A549 (cell line): ENCODE measurements at regions not wholly inside any gene's neighbourhood (a gene's known extent, or its start where the extent isn't known, plus 50 kb on each side); places are given as distances from the start of the nearest gene placed in this dataset.

Source experiments
- ATAC-seq, 2 experiments: fragments of 200-7000 bp in 1 of 2; fragments of >200 bp in 1 of 2; cut with Nextera tagmentation in 1 of 2; cut with Tn5 transposase in 1 of 2; 3 replicates each; pipeline versions ENCODE4 v1.8.0 to v1.9.1; 2018 to 2020; ENCODE audit warnings: mild to moderate bottlenecking in 1 of 2, moderate library complexity in 1 of 2
- CTCF ChIA-PET: fragments of 300-600 bp; sonication (Branson Sonifier 250); formaldehyde crosslinking; extraction: SDS; loops from one replicate; lab custom pipeline; 2021; ENCODE audit warnings: antibody characterized with exemption, inconsistent platforms; lab: Yijun Ruan, JAX
- POLR2A ChIA-PET: fragments of 350-600 bp; formaldehyde crosslinking; extraction: SDS; loops from one replicate; lab custom pipeline; 2021; ENCODE audit warnings: antibody characterized with exemption, inconsistent platforms; lab: Yijun Ruan, JAX
- DNase-seq, 2 experiments: peaks; one replicate each; pipeline versions ENCODE4 v3.0.0 to v3.0.0-alpha.2; 2011 to 2016; ENCODE audit warnings: low read depth in 1 of 2, low spot score in 1 of 2
- FAIRE-seq: peaks from 2 replicates; lab custom pipeline; 2011; peaks lifted over from hg19 to GRCh38; lab: Jason Lieb, UNC
- H3K27ac ChIP-seq, 2 experiments: fragments of >200 bp; sonication (Bioruptor Twin); formaldehyde crosslinking; 3 replicates each; pipeline ENCODE4 v1.5.1; 2016 to 2017
- H3K4me1 ChIP-seq: fragments of >200 bp; sonication (Bioruptor Twin); formaldehyde crosslinking; 3 replicates; pipeline ENCODE4 v1.6.1; 2016
- H3K4me2 ChIP-seq: fragments of >200 bp; sonication (Bioruptor Twin); formaldehyde crosslinking; 3 replicates; pipeline ENCODE4 v1.6.1; 2016
- H3K4me3 ChIP-seq: fragments of >200 bp; sonication (Bioruptor Twin); formaldehyde crosslinking; 3 replicates; pipeline ENCODE4 v1.5.1; 2016
- H3K9me3 ChIP-seq: fragments of >200 bp; sonication (Bioruptor Twin); formaldehyde crosslinking; 3 replicates; pipeline ENCODE4 v1.6.1; 2016
- BHLHE40 ChIP-seq: IDR thresholded peaks from 2 replicates; pipeline ENCODE4 v1.6.1; 2012; ENCODE audit warnings: low read depth, low read length, inconsistent platforms
- CBX2 ChIP-seq: fragments of 200-600 bp; sonication (generic); IDR thresholded peaks from 2 replicates; pipeline ENCODE4 v1.6.1; 2016; ENCODE audit warnings: low read depth, mild to moderate bottlenecking, borderline replicate concordance
- CHD2 ChIP-seq: fragments of 150-350 bp; IDR thresholded peaks from 2 replicates; pipeline ENCODE4 v1.6.1; 2014; ENCODE audit warnings: low read length; ENCODE audit not compliant: partially characterized antibody
- CTCF ChIP-seq: fragments of >200 bp; sonication (Bioruptor Twin); formaldehyde crosslinking; IDR thresholded peaks from 3 replicates; pipeline ENCODE4 v1.5.1; 2016
- E2F6 ChIP-seq: IDR thresholded peaks from 2 replicates; pipeline ENCODE4 v1.6.1; 2012; ENCODE audit warnings: low read depth, borderline replicate concordance
- EHMT2 ChIP-seq: fragments of 200-600 bp; sonication (generic); IDR thresholded peaks from 2 replicates; pipeline ENCODE4 v1.6.1; 2016; ENCODE audit warnings: antibody characterized with exemption, low read depth, mild to moderate bottlenecking, moderate library complexity
- FOXS1 ChIP-seq: fragments of 250-450 bp; sonication (Bioruptor Pico); IDR thresholded peaks from 2 replicates; pipeline ENCODE4 v1.5.0; 2020; ENCODE audit warnings: mild to moderate bottlenecking, moderate library complexity
- GATA3 ChIP-seq: IDR thresholded peaks from 2 replicates; pipeline ENCODE4 v1.6.1; 2012; ENCODE audit warnings: borderline replicate concordance
- HDAC2 ChIP-seq: fragments of 200-600 bp; sonication (generic); IDR thresholded peaks from 2 replicates; pipeline ENCODE4 v1.6.1; 2016
- HES2 ChIP-seq: fragments of >200 bp; sonication (Bioruptor Twin); formaldehyde crosslinking; IDR thresholded peaks from 2 replicates; pipeline ENCODE4 v1.6.1; 2016
- MAX ChIP-seq: IDR thresholded peaks from 2 replicates; pipeline ENCODE4 v1.6.1; 2012
- MAZ ChIP-seq: fragments of 150-350 bp; IDR thresholded peaks from 2 replicates; pipeline ENCODE4 v1.6.1; 2014; ENCODE audit warnings: antibody characterized with exemption, low read depth, low read length, borderline replicate concordance
- NR3C1 ChIP-seq: fragments of >200 bp; sonication (Bioruptor Twin); formaldehyde crosslinking; IDR thresholded peaks from 3 replicates; pipeline ENCODE4 v1.6.1; 2017
- PHF8 ChIP-seq: fragments of 200-600 bp; sonication (generic); IDR thresholded peaks from 2 replicates; pipeline ENCODE4 v1.6.1; 2016; ENCODE audit warnings: low read depth, mild to moderate bottlenecking, antibody characterized with exemption, moderate library complexity, borderline replicate concordance
- POLR2A ChIP-seq: IDR thresholded peaks from 2 replicates; pipeline ENCODE4 v1.6.1; 2012; ENCODE audit warnings: mild to moderate bottlenecking, low read length
- RARB ChIP-seq: fragments of 250-450 bp; sonication (Bioruptor Pico); IDR thresholded peaks from 2 replicates; pipeline ENCODE4 v1.8.0; 2021; ENCODE audit warnings: mild to moderate bottlenecking, moderate library complexity
- REST ChIP-seq: fragments of 200-600 bp; sonication (generic); IDR thresholded peaks from 2 replicates; pipeline ENCODE4 v1.6.1; 2016; ENCODE audit warnings: antibody characterized with exemption, mild to moderate bottlenecking, moderate library complexity
- RFX5 ChIP-seq: fragments of 450-650 bp; IDR thresholded peaks from 2 replicates; pipeline ENCODE4 v1.7.1; 2014; ENCODE audit warnings: antibody characterized with exemption, mild to moderate bottlenecking, moderate library complexity
- RNF2 ChIP-seq: fragments of 200-600 bp; sonication (generic); IDR thresholded peaks from 2 replicates; pipeline ENCODE4 v1.6.1; 2016; ENCODE audit warnings: low read depth, mild to moderate bottlenecking, antibody characterized with exemption, moderate library complexity, borderline replicate concordance
- SMC3 ChIP-seq: fragments of >200 bp; sonication (Bioruptor Twin); formaldehyde crosslinking; IDR thresholded peaks from 3 replicates; pipeline ENCODE4 v1.6.1; 2018; ENCODE audit warnings: inconsistent platforms
- WGBS: methylation state at CpG from one replicate; pipeline ENCODE4 v1.1.6; 2017; ENCODE audit errors: missing lambda C conversion rate; 5-methylcytosine and 5-hydroxymethylcytosine counted together

- Histone ChIP-seq H3K4me3 (no peak overlapping the region), H3K4me1 (no peaks in the 10 kb centered on the region), H3K9me3 (no peaks in the 10 kb centered on the region), H3K27ac (no peak overlapping the region), H3K4me2 (no peak overlapping the region)
- no peak for TF ChIP-seq CBX2
- TF ChIP-seq RFX5 = no peak
- no peak for TF ChIP-seq POLR2A
- no peak for TF ChIP-seq RNF2
- no peak for TF ChIP-seq REST
- ChIA-PET POLR2A (no interaction called here), CTCF (no interaction called here)
- WGBS = 19% methylated on average over 1 of the region's 1 CpG
- ATAC-seq (no peak), DNase-seq (no peak), FAIRE-seq (no peak)
Observed at GRCh38 chr5:110918683-110919082, 152.8 kb upstream of the TSLP start.

- ATAC-seq = no peak
- Histone ChIP-seq H3K4me3 (no peak overlapping the region), H3K9me3 (no peaks in the 10 kb centered on the region), H3K27ac (no peak overlapping the region), H3K4me2 (no peak overlapping the region), H3K4me1 (no peaks in the 10 kb centered on the region)
- FAIRE-seq = no peak
- DNase-seq = no peak
- 47% methylated on average over 1 of the region's 1 CpG for WGBS
- ChIA-PET POLR2A (no interaction called here), CTCF (no interaction called here)
- no peak for TF ChIP-seq POLR2A
- TF ChIP-seq FOXS1 (CRISPR knock-in tag) = no peak
- TF ChIP-seq MAX = no peak
- TF ChIP-seq NR3C1 = no peak
- TF ChIP-seq BHLHE40 = no peak
- TF ChIP-seq EHMT2 = no peak
- TF ChIP-seq HDAC2 = no peak
- no peak for TF ChIP-seq GATA3
- no peak for TF ChIP-seq MAZ
- TF ChIP-seq PHF8 = no peak
- no peak for TF ChIP-seq RARB (CRISPR knock-in tag)
- TF ChIP-seq SMC3 = no peak
- TF ChIP-seq CTCF = no peak
- no peak for TF ChIP-seq E2F6
- no peak for TF ChIP-seq CHD2
- TF ChIP-seq CBX2 = no peak
Observed at GRCh38 chr5:110923971-110924370, 147.5 kb upstream of the TSLP start.

GRCh38 chr5:110925398-110925797 lies 146.1 kb upstream of the TSLP start:
- ATAC-seq (no peak), FAIRE-seq (no peak), DNase-seq (no peak)
- Histone ChIP-seq H3K4me2 (no peak overlapping the region), H3K27ac (no peak overlapping the region), H3K4me3 (no peak overlapping the region), H3K9me3 (no peaks in the 10 kb centered on the region), H3K4me1 (no peaks in the 10 kb centered on the region)
- TF ChIP-seq HES2 (no peak), CTCF (no peak)
- POLR2A ChIA-PET = no interaction called here
- WGBS = 50% methylated on average over 2 of the region's 2 CpGs
- CTCF ChIA-PET = no interaction called here
